A549 (cell line): ENCODE measurements at regions not wholly inside any gene's neighbourhood (a gene's known extent, or its start where the extent isn't known, plus 50 kb on each side); places are given as distances from the start of the nearest gene placed in this dataset.

Source experiments
- ATAC-seq, 2 experiments: fragments of 200-7000 bp in 1 of 2; fragments of >200 bp in 1 of 2; cut with Nextera tagmentation in 1 of 2; cut with Tn5 transposase in 1 of 2; 3 replicates each; pipeline versions ENCODE4 v1.8.0 to v1.9.1; 2018 to 2020; ENCODE audit warnings: mild to moderate bottlenecking in 1 of 2, moderate library complexity in 1 of 2
- CTCF ChIA-PET: fragments of 300-600 bp; sonication (Branson Sonifier 250); formaldehyde crosslinking; extraction: SDS; loops from one replicate; lab custom pipeline; 2021; ENCODE audit warnings: antibody characterized with exemption, inconsistent platforms; lab: Yijun Ruan, JAX
- POLR2A ChIA-PET: fragments of 350-600 bp; formaldehyde crosslinking; extraction: SDS; loops from one replicate; lab custom pipeline; 2021; ENCODE audit warnings: antibody characterized with exemption, inconsistent platforms; lab: Yijun Ruan, JAX
- DNase-seq, 2 experiments: peaks; one replicate each; pipeline versions ENCODE4 v3.0.0 to v3.0.0-alpha.2; 2011 to 2016; ENCODE audit warnings: low read depth in 1 of 2, low spot score in 1 of 2
- FAIRE-seq: peaks from 2 replicates; lab custom pipeline; 2011; peaks lifted over from hg19 to GRCh38; lab: Jason Lieb, UNC
- H3K27ac ChIP-seq, 2 experiments: fragments of >200 bp; sonication (Bioruptor Twin); formaldehyde crosslinking; 3 replicates each; pipeline ENCODE4 v1.5.1; 2016 to 2017
- H3K4me1 ChIP-seq: fragments of >200 bp; sonication (Bioruptor Twin); formaldehyde crosslinking; 3 replicates; pipeline ENCODE4 v1.6.1; 2016
- H3K4me2 ChIP-seq: fragments of >200 bp; sonication (Bioruptor Twin); formaldehyde crosslinking; 3 replicates; pipeline ENCODE4 v1.6.1; 2016
- H3K4me3 ChIP-seq: fragments of >200 bp; sonication (Bioruptor Twin); formaldehyde crosslinking; 3 replicates; pipeline ENCODE4 v1.5.1; 2016
- H3K9me3 ChIP-seq: fragments of >200 bp; sonication (Bioruptor Twin); formaldehyde crosslinking; 3 replicates; pipeline ENCODE4 v1.6.1; 2016
- CBX2 ChIP-seq: fragments of 200-600 bp; sonication (generic); IDR thresholded peaks from 2 replicates; pipeline ENCODE4 v1.6.1; 2016; ENCODE audit warnings: low read depth, mild to moderate bottlenecking, borderline replicate concordance
- CEBPB ChIP-seq, 2 experiments: fragments of >200 bp in 1 of 2; sonication (Bioruptor Twin) in 1 of 2; formaldehyde crosslinking in 1 of 2; IDR thresholded peaks; 2 replicates each; pipeline ENCODE4 v1.6.1; 2012 to 2016
- CHD4 ChIP-seq: fragments of 200-600 bp; sonication (generic); IDR thresholded peaks from 2 replicates; pipeline ENCODE4 v1.6.1; 2016; ENCODE audit warnings: antibody characterized with exemption, mild to moderate bottlenecking, borderline replicate concordance
- EP300 ChIP-seq, 2 experiments: fragments of >200 bp; sonication (Bioruptor Twin); formaldehyde crosslinking; IDR thresholded peaks; 2 replicates in 1 of 2; 3 replicates in 1 of 2; pipeline ENCODE4 v1.6.1; 2016 to 2017
- ESRRA ChIP-seq: fragments of 150-350 bp; IDR thresholded peaks from 2 replicates; pipeline ENCODE4 v1.6.1; 2014; ENCODE audit warnings: mild to moderate bottlenecking, low read length, borderline replicate concordance
- FOSB ChIP-seq: fragments of 250-450 bp; sonication (Bioruptor Pico); IDR thresholded peaks from 2 replicates; pipeline ENCODE4 v1.5.0; 2020; ENCODE audit warnings: mild to moderate bottlenecking, moderate library complexity
- FOSL2 ChIP-seq, 2 experiments: fragments of 450-650 bp in 1 of 2; fragments of >200 bp in 1 of 2; sonication (Bioruptor Twin) in 1 of 2; formaldehyde crosslinking; IDR thresholded peaks; 2 replicates each; pipeline versions ENCODE4 v1.5.0 to v1.6.1; 2016 to 2020; ENCODE audit warnings: mild to moderate bottlenecking in 1 of 2, moderate library complexity in 1 of 2
- HOXB13 ChIP-seq: fragments of 250-450 bp; sonication (Bioruptor Pico); IDR thresholded peaks from 2 replicates; pipeline ENCODE4 v1.5.0; 2020; ENCODE audit warnings: low read depth, mild to moderate bottlenecking, moderate library complexity
- HOXB5 ChIP-seq: fragments of 250-450 bp; sonication (Bioruptor Pico); IDR thresholded peaks from 2 replicates; pipeline ENCODE4 v1.5.0; 2020; ENCODE audit warnings: mild to moderate bottlenecking, moderate library complexity
- JUN ChIP-seq, 2 experiments: fragments of >200 bp; sonication (Bioruptor Twin); formaldehyde crosslinking; IDR thresholded peaks; 2 replicates in 1 of 2; 3 replicates in 1 of 2; pipeline ENCODE4 v1.6.1; 2016 to 2017
- NPAS2 ChIP-seq: fragments of 250-450 bp; sonication (Bioruptor Pico); IDR thresholded peaks from 2 replicates; pipeline ENCODE4 v1.8.0; 2022; ENCODE audit warnings: mild to moderate bottlenecking, moderate library complexity, borderline replicate concordance
- NR3C1 ChIP-seq: fragments of >200 bp; sonication (Bioruptor Twin); formaldehyde crosslinking; IDR thresholded peaks from 3 replicates; pipeline ENCODE4 v1.6.1; 2017
- REST ChIP-seq: fragments of 200-600 bp; sonication (generic); IDR thresholded peaks from 2 replicates; pipeline ENCODE4 v1.6.1; 2016; ENCODE audit warnings: antibody characterized with exemption, mild to moderate bottlenecking, moderate library complexity
- ZC3H11A ChIP-seq: fragments of 450-650 bp; IDR thresholded peaks from 2 replicates; pipeline ENCODE4 v1.6.1; 2014; ENCODE audit warnings: antibody characterized with exemption, mild to moderate bottlenecking
- WGBS: methylation state at CpG from one replicate; pipeline ENCODE4 v1.1.6; 2017; ENCODE audit errors: missing lambda C conversion rate; 5-methylcytosine and 5-hydroxymethylcytosine counted together
- TF ChIP-seq, protein P1 (sequence below): IDR thresholded peaks from 2 replicates; pipeline ENCODE4 v1.6.1; 2012
- TF ChIP-seq, protein P2 (sequence below): fragments of >200 bp; sonication (Bioruptor Twin); formaldehyde crosslinking; IDR thresholded peaks from 3 replicates; pipeline ENCODE4 v1.6.1; 2016
- TF ChIP-seq, protein P3 (sequence below): fragments of >200 bp; sonication (Bioruptor Twin); formaldehyde crosslinking; IDR thresholded peaks from 3 replicates; pipeline ENCODE4 v1.5.1; 2016

GRCh38 chr4:13918991-13919441 is 291.5 kb upstream of the BOD1L1 start:
- 90% methylated on average over 7 of the region's 7 CpGs for WGBS
- TF ChIP-seq HOXB13 (CRISPR knock-in tag) (no peak), EP300 (IDR thresholded peaks at IDR 0.05) (no peak), JUN (IDR thresholded peaks at IDR 0.05) (no peak), ZC3H11A (no peak), NR3C1 (no peak), CBX2 (no peak), NPAS2 (CRISPR knock-in tag) (no peak), CHD4 (no peak), HOXB5 (CRISPR knock-in tag) (no peak), FOSB (CRISPR knock-in tag) (no peak)
- TF ChIP-seq, protein P1, sequence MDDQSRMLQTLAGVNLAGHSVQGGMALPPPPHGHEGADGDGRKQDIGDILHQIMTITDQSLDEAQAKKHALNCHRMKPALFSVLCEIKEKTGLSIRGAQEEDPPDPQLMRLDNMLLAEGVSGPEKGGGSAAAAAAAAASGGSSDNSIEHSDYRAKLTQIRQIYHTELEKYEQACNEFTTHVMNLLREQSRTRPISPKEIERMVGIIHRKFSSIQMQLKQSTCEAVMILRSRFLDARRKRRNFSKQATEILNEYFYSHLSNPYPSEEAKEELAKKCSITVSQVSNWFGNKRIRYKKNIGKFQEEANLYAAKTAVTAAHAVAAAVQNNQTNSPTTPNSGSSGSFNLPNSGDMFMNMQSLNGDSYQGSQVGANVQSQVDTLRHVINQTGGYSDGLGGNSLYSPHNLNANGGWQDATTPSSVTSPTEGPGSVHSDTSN = no peak
- TF ChIP-seq, protein P2, sequence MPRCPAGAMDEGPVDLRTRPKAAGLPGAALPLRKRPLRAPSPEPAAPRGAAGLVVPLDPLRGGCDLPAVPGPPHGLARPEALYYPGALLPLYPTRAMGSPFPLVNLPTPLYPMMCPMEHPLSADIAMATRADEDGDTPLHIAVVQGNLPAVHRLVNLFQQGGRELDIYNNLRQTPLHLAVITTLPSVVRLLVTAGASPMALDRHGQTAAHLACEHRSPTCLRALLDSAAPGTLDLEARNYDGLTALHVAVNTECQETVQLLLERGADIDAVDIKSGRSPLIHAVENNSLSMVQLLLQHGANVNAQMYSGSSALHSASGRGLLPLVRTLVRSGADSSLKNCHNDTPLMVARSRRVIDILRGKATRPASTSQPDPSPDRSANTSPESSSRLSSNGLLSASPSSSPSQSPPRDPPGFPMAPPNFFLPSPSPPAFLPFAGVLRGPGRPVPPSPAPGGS = no peak
- TF ChIP-seq, protein P3, sequence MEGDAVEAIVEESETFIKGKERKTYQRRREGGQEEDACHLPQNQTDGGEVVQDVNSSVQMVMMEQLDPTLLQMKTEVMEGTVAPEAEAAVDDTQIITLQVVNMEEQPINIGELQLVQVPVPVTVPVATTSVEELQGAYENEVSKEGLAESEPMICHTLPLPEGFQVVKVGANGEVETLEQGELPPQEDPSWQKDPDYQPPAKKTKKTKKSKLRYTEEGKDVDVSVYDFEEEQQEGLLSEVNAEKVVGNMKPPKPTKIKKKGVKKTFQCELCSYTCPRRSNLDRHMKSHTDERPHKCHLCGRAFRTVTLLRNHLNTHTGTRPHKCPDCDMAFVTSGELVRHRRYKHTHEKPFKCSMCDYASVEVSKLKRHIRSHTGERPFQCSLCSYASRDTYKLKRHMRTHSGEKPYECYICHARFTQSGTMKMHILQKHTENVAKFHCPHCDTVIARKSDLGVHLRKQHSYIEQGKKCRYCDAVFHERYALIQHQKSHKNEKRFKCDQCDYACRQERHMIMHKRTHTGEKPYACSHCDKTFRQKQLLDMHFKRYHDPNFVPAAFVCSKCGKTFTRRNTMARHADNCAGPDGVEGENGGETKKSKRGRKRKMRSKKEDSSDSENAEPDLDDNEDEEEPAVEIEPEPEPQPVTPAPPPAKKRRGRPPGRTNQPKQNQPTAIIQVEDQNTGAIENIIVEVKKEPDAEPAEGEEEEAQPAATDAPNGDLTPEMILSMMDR = no peak
- ATAC-seq = no peak
- ChIA-PET CTCF (interaction anchor here (0.6 kb wide), 1 partner anchor 22 kb away, joined by 3 read pairs; no protein-coding TSS in a partner anchor), POLR2A (no interaction called here)
- Histone ChIP-seq H3K4me3 (no peak overlapping the region), H3K4me2 (no peak overlapping the region), H3K27ac (peak overlapping the region; percentile 79 to 87), H3K4me1 (peaks cover 31% of the 10 kb centered on the region), H3K9me3 (no peaks in the 10 kb centered on the region)
- no peak for FAIRE-seq
- no peak for DNase-seq

GRCh38 chr4:13920111-13920875 is 292.8 kb upstream of the BOD1L1 start:
- POLR2A ChIA-PET = interaction anchor here (1.0 to 1.6 kb wide), 2 partner anchors 13 to 69 kb away, joined by 4 to 5 read pairs; no protein-coding TSS in a partner anchor
- H3K4me1 ChIP-seq = peaks cover 31% of the 10 kb centered on the region
- TF ChIP-seq CEBPB (IDR thresholded peaks at IDR 0.05) = peak in 1 of 2 experiments; percentile 2; a peak in 1 of 4 replicates
- no peak for TF ChIP-seq ESRRA
- TF ChIP-seq FOSL2 (IDR thresholded peaks at IDR 0.05) = no peak
- no peak for TF ChIP-seq FOSL2 (CRISPR knock-in tag; IDR thresholded peaks at IDR 0.05)
- no peak for TF ChIP-seq REST
- H3K4me3 ChIP-seq = no peak overlapping the region
- DNase-seq = peak; percentile 2 to 39
- FAIRE-seq = no peak
- 72% methylated on average over 8 of the region's 8 CpGs for WGBS
- H3K27ac ChIP-seq = peak overlapping the region; percentile 79 to 87
- no peaks in the 10 kb centered on the region for H3K9me3 ChIP-seq
- ATAC-seq = no peak; a peak in 1 of 6 replicates
- CTCF ChIA-PET = interaction anchor here (2.2 kb wide), 1 partner anchor 13 kb away, joined by 11 read pairs; no protein-coding TSS in a partner anchor
- peak overlapping the region; percentile 30 for H3K4me2 ChIP-seq
